Type B pancreatic cell (in vitro differentiated cells): ENCODE measurements at regions not wholly inside any gene's neighbourhood (a gene's known extent, or its start where the extent isn't known, plus 50 kb on each side); places are given as distances from the start of the nearest gene placed in this dataset.

Source experiments
- DNase-seq: peaks from one replicate; pipeline ENCODE4 v3.0.0; 2021; ENCODE audit warnings: mixed read lengths; ENCODE audit not compliant: unreplicated experiment; ENCODE audit errors: extremely low spot score
- H3K27ac Mint-ChIP-seq: 2 replicates; pipeline ENCODE4 v1.8.0; 2021; ENCODE audit warnings: mild to moderate bottlenecking, mixed read lengths
- H3K27me3 Mint-ChIP-seq: 2 replicates; pipeline ENCODE4 v1.8.0; 2021; ENCODE audit warnings: mixed read lengths
- H3K36me3 Mint-ChIP-seq: 2 replicates; pipeline ENCODE4 v1.8.0; 2021; ENCODE audit warnings: mixed read lengths
- H3K4me1 Mint-ChIP-seq: one replicate; pipeline ENCODE4 v1.8.0; 2021; ENCODE audit warnings: mixed read lengths; ENCODE audit not compliant: unreplicated experiment
- H3K4me3 Mint-ChIP-seq: 2 replicates; pipeline ENCODE4 v1.8.0; 2021; ENCODE audit warnings: mild to moderate bottlenecking, mixed read lengths
- H3K9me3 Mint-ChIP-seq: 2 replicates; pipeline ENCODE4 v1.8.0; 2021; ENCODE audit warnings: mixed read lengths
- CTCF ChIP-seq: fragments of 200-600 bp; sonication (generic); conservative IDR thresholded peaks from 2 replicates; pipeline ENCODE4 v1.5.0; 2021; ENCODE audit warnings: antibody characterized with exemption, mild to moderate bottlenecking

GRCh38 chr10:6321880-6322279 lies 119.1 kb downstream of the PFKFB3 start:
- H3K27me3 Mint-ChIP-seq, result peaks cover 7% of the 10 kb centered on the region
- H3K36me3 Mint-ChIP-seq, result no peaks in the 10 kb centered on the region
- peaks cover 4% of the 10 kb centered on the region for H3K9me3 Mint-ChIP-seq
- no peak for TF ChIP-seq CTCF
- H3K4me3 Mint-ChIP-seq, result no peak overlapping the region
- no peak overlapping the region for H3K27ac Mint-ChIP-seq
- no peaks in the 10 kb centered on the region for H3K4me1 Mint-ChIP-seq
- DNase-seq, result no peak

GRCh38 chr10:6322805-6323204 lies 120.1 kb downstream of the PFKFB3 start:
- H3K36me3 Mint-ChIP-seq, result no peaks in the 10 kb centered on the region
- no peak for TF ChIP-seq CTCF
- H3K4me3 Mint-ChIP-seq, result no peak overlapping the region
- peaks cover 4% of the 10 kb centered on the region for H3K9me3 Mint-ChIP-seq
- DNase-seq, result no peak
- H3K27ac Mint-ChIP-seq, result no peak overlapping the region
- H3K4me1 Mint-ChIP-seq, result no peaks in the 10 kb centered on the region
- peaks cover under 1% of the 10 kb centered on the region for H3K27me3 Mint-ChIP-seq

GRCh38 chr10:6327961-6328698 lies 125.4 kb downstream of the PFKFB3 start:
- TF ChIP-seq CTCF, result no peak
- Mint-ChIP-seq H3K36me3 (no peaks in the 10 kb centered on the region), H3K4me1 (no peaks in the 10 kb centered on the region), H3K4me3 (no peak overlapping the region), H3K27ac (no peak overlapping the region), H3K9me3 (peaks cover 4% of the 10 kb centered on the region), H3K27me3 (peaks cover 3% of the 10 kb centered on the region)
- no peak for DNase-seq

GRCh38 chr10:6328699-6329423 lies 126.1 kb downstream of the PFKFB3 start:
- Mint-ChIP-seq H3K36me3 (no peaks in the 10 kb centered on the region), H3K9me3 (peaks cover 10% of the 10 kb centered on the region), H3K27me3 (peaks cover 3% of the 10 kb centered on the region), H3K4me1 (no peaks in the 10 kb centered on the region), H3K4me3 (no peak overlapping the region), H3K27ac (no peak overlapping the region)
- TF ChIP-seq CTCF, result no peak
- DNase-seq, result no peak

- no peak for TF ChIP-seq CTCF
- Mint-ChIP-seq H3K36me3 (no peaks in the 10 kb centered on the region), H3K4me3 (no peak overlapping the region), H3K9me3 (peaks cover 9% of the 10 kb centered on the region), H3K4me1 (no peaks in the 10 kb centered on the region), H3K27ac (no peak overlapping the region), H3K27me3 (peaks cover 3% of the 10 kb centered on the region)
- no peak for DNase-seq
These were observed 130.4 kb downstream of the PFKFB3 start for GRCh38 chr10:6333086-6333485.
